ENCODE measurements at regions not wholly inside any gene's neighbourhood (a gene's known extent, or its start where the extent isn't known, plus 50 kb on each side); places are given as distances from the start of the nearest gene placed in this dataset.

- TF ChIP-seq NFE2L2 (IDR thresholded peaks at IDR 0.05; ENCODE audit: low read depth, low read length): no peak
Measured at GRCh38 chr5:89282554-89283510, 399.8 kb upstream of the MEF2C start (continued).

GRCh38 chr5:89281766-89282553 is 399.0 kb upstream of the MEF2C start:
- no peak overlapping the region for H2BK20ac ChIP-seq (ENCODE audit: low read depth, low read length)
- H3K9ac ChIP-seq (ENCODE audit: low read depth, low read length): no peak overlapping the region
- no peak overlapping the region for H3K14ac ChIP-seq (replicated peaks; ENCODE audit: low read depth, low read length)
- TF ChIP-seq USF2 (IDR thresholded peaks at IDR 0.05; ENCODE audit: low read depth, low read length) (no peak), POLR2A (IDR thresholded peaks at IDR 0.05; ENCODE audit: low read depth, low read length) (no peak), CHD1 (IDR thresholded peaks at IDR 0.05; ENCODE audit: low read depth, low read length) (no peak), NFE2L2 (IDR thresholded peaks at IDR 0.05; ENCODE audit: low read depth, low read length) (no peak), ELK1 (IDR thresholded peaks at IDR 0.05; ENCODE audit: borderline replicate concordance, low read depth, low read length) (no peak), BHLHE40 (IDR thresholded peaks at IDR 0.05; ENCODE audit: low read depth, low read length) (no peak), RCOR1 (IDR thresholded peaks at IDR 0.05; ENCODE audit: insufficient replicate concordance, low read length) (no peak), SMC3 (IDR thresholded peaks at IDR 0.05; ENCODE audit: low read depth, low read length) (no peak), MAFK (IDR thresholded peaks at IDR 0.05; ENCODE audit: low read depth, low read length) (no peak)
- no peaks in the 10 kb centered on the region for H3K79me1 ChIP-seq (ENCODE audit: low read depth in 1 of 2, low read length in 2 of 2)
- ChIA-PET POLR2A (ENCODE audit: unreplicated experiment) (no interaction called here), CTCF (no interaction called here)
- no peak overlapping the region for H3K18ac ChIP-seq (ENCODE audit: low read depth, low read length)
- no TSS peak for BruUV-seq (replicated peaks)
- no peaks in the 10 kb centered on the region for H3K27me3 ChIP-seq (ENCODE audit: control insufficient read depth, insufficient read depth, low read length)
- H3K56ac ChIP-seq (ENCODE audit: extremely low read depth, insufficient read depth, low read length): no peak overlapping the region
- no peak overlapping the region for H2BK120ac ChIP-seq (ENCODE audit: low read depth, low read length)
- no peak overlapping the region for H3K27ac ChIP-seq (ENCODE audit: insufficient read depth, low read length)
- H3K4me3 ChIP-seq (ENCODE audit: insufficient read depth, low read depth, low read length): no peak overlapping the region
- dilution Hi-C loops (cut with HindIII; ENCODE audit: low sequenced_read_pairs, unreplicated experiment) (no loop called here), intact Hi-C loops (cut with micrococcal nuclease) (no loop called here), in situ Hi-C loops (cut with MboI; ENCODE audit: low sequenced_read_pairs) (no loop called here)
- no peak overlapping the region for H3K23ac ChIP-seq (ENCODE audit: low read depth, low read length)
- no peak overlapping the region for H2BK15ac ChIP-seq (ENCODE audit: low read depth, low read length)
- H2AK9ac ChIP-seq (replicated peaks; ENCODE audit: low read depth, low read length, poor library complexity): no peak overlapping the region
- no peaks in the 10 kb centered on the region; the same call in 1 of the 2 replicates for H3K9me1 ChIP-seq (ENCODE audit: insufficient read depth, low read length)
- no peaks in the 10 kb centered on the region for H3K36me3 ChIP-seq (ENCODE audit: control insufficient read depth, insufficient read depth, low read length)
- no CpG with 5 or more reads among the region's 3 CpGs for WGBS, 2 experiments (ENCODE audit: extremely low coverage in 2 of 2, insufficient read length in 1 of 2)
- H4K8ac ChIP-seq (ENCODE audit: low read depth in 2 of 2, low read length in 2 of 2): no peak overlapping the region
- no peak overlapping the region for H2AFZ ChIP-seq (replicated peaks; ENCODE audit: low read length, poor library complexity)
- H4K20me1 ChIP-seq (ENCODE audit: insufficient read depth, low read length): no peaks in the 10 kb centered on the region
- H2AK5ac ChIP-seq (ENCODE audit: low read depth, low read length): no peak overlapping the region
- no peak overlapping the region for H3K4me2 ChIP-seq (ENCODE audit: low read depth, low read length)
- no peak overlapping the region for H4K5ac ChIP-seq (ENCODE audit: low read depth, low read length)
- H3K4me1 ChIP-seq (ENCODE audit: control insufficient read depth, insufficient read depth, low read length): peaks cover 6% of the 10 kb centered on the region; the same call in 1 of the 2 replicates
- H3K4ac ChIP-seq (ENCODE audit: low read depth, low read length): no peak overlapping the region
- ATAC-seq (ENCODE audit: low read depth) (no peak), DNase-seq (no peak)
- H2BK5ac ChIP-seq (ENCODE audit: low read depth, low read length, poor library complexity, severe bottlenecking): no peak overlapping the region
- no peak overlapping the region for H4K91ac ChIP-seq (ENCODE audit: insufficient read depth, low read depth, low read length)
- no peaks in the 10 kb centered on the region for H3K9me3 ChIP-seq (ENCODE audit: control insufficient read depth, insufficient read depth, low read length)
